Left kidney (tissue), 1 donor: ENCODE measurements at regions not wholly inside any gene's neighbourhood (a gene's known extent, or its start where the extent isn't known, plus 50 kb on each side); places are given as distances from the start of the nearest gene placed in this dataset.

Experiments
- DNase-seq: peaks from one replicate; pipeline ENCODE4 v3.0.0-alpha.2; 2013

DNA sequence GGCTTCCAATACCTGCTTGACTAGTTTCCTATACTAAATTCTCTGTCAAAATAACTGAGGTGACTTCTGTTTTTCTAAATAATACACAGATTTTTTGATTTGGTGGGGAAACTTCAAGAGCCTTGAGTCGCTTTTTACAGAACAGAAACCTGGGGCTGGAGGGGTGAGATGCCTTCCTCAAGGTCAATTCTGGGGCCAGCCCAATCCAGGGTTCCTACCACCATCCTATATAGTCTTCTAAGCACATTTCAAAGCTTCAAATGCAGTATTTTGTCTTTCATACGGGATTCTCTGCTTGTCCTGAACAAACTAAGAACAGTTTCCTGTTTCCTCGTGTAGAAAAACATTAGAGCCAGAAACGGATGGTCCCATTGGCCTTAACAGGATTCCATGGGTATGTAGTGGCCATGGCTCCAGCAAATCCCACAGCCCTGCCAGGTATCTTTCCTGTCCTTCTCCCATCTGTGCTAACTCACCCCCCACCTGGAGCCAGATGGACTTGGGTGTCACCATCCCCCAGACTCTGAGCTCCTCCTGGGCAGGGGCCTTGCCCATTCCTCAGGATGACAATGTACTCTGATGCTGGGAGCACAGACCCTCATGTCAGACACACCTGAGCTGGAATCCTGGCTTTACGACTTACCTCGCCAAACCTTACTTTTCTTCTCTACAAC is 146.9 kb downstream of the KLF13 start:
- no peak for DNase-seq

GRCh38 chr15:31474059-31474868 is 147.6 kb downstream of the KLF13 start:
- DNase-seq, result no peak

GRCh38 chr15:31476236-31476810 is 149.7 kb downstream of the KLF13 start:
- no peak for DNase-seq

GRCh38 chr15:31476866-31477265 is 150.2 kb downstream of the KLF13 start:
- no peak for DNase-seq

GRCh38 chr15:31477301-31477700 is 150.7 kb downstream of the KLF13 start:
- no peak for DNase-seq

- DNase-seq, result no peak
Observed at GRCh38 chr15:31477851-31478701, 151.4 kb downstream of the KLF13 start.

DNA sequence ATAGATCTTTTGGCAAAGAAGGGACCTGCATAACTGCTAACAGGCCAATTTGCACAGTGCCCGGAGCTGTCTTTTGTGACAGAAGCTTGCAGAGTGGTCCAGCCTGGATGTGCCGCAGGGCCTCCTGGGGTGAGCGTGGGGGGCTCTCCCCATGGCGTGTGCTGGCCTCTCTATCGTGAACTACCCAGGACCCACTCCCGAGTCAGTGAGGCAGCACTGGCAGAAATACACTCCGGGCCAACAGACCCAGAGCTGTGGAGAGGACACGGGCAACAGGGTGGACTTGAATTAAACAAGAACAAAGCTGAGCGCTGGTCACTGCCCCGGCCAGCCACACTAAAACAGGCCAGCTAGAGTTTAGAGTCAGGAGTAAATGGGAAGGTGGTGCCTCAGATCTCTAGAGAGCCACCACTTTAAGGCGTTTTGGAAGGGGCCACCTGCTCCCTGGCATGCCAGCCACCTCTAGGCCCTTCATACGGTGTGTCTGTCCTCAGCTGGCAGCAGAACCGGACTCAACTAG is 152.1 kb downstream of the KLF13 start:
- DNase-seq, result no peak

GRCh38 chr15:31480356-31481025 is 153.9 kb downstream of the KLF13 start:
- DNase-seq, result no peak

GRCh38 chr15:31481142-31481541 is 154.5 kb downstream of the KLF13 start:
- no peak for DNase-seq

DNA sequence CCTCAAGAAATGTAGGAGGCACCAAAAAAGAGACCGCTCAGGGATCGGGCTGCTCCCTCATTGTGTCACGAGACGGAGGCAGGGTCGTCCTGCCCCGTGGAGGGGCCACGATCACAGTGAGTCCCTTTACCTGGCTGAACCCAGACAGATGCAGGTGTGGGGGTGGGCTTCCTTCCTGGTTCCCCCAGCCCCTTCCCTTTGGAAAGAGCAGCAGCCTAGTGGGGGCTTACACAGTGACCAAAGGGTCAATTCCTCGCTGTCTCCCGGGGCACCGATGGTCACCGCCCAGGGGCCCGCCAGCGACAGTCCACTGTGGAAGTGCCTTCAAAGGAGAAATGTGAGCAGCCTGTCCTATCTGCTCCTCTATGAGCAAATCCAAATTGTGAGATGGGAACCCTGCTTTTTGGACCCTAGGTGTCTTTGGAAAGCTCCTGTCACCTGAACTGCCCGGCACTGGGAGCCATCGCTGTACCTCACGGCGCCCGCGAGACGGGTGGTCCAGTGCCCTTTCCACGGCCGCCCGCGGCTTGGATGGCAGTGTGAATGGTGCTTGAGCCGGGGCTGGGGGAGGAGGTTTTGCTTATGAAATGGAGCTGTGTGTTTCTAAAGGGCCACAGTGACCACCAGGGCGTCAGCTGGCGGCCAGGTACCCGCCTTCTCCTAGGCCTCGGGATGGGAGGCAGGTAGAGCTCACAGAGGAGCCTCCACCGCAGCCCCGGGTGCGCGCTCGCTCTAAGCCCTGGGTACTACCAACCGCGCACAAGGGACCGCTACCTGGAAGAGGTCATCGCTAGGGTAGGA is 155.7 kb downstream of the KLF13 start:
- no peak for DNase-seq

DNA sequence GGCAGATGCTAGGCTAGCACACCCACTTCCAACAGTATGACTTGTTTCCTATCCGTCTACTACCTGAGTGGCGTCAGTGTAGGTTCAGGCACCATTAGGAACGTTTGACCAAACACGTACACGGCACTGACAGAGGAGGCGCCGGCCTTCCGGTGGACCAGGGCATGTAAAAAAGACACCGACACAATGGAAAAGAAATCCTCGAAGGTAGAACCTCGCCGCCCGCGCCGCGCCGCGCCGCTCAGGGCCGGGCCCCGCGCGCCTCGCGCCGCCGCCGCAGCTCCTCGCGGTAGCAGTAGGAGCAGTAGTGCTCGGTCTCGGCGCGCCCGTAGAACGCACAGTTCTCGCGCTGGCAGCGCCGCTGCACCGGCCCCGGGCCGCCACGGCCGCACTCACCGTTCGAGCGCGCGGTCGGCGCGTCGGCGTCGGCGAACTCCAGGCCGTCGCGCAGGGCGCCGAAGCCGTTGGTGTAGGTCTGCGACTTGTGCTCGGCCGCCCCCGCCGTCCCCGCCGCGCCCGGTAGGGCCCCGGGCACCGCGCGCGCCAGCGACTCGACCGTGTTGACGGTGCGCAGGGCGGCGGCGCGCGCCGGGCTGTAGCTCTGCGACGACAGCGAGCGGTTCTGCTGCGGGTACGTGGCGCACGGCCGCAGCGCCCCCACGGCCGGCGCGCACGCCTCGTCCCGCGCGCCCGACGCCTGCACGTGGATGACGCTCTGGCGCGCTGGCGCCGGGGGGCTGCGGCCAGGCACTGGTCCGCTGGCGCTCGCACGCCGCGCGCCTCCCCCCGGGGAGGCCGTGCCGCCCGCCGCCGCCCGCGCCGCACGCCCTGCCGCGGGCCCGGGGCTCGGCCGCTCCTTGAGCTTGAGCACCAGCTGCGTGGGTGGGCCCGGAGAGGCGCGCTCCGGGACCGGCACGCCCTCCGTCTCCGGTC is 156.7 kb downstream of the KLF13 start:
- no peak for DNase-seq

DNA sequence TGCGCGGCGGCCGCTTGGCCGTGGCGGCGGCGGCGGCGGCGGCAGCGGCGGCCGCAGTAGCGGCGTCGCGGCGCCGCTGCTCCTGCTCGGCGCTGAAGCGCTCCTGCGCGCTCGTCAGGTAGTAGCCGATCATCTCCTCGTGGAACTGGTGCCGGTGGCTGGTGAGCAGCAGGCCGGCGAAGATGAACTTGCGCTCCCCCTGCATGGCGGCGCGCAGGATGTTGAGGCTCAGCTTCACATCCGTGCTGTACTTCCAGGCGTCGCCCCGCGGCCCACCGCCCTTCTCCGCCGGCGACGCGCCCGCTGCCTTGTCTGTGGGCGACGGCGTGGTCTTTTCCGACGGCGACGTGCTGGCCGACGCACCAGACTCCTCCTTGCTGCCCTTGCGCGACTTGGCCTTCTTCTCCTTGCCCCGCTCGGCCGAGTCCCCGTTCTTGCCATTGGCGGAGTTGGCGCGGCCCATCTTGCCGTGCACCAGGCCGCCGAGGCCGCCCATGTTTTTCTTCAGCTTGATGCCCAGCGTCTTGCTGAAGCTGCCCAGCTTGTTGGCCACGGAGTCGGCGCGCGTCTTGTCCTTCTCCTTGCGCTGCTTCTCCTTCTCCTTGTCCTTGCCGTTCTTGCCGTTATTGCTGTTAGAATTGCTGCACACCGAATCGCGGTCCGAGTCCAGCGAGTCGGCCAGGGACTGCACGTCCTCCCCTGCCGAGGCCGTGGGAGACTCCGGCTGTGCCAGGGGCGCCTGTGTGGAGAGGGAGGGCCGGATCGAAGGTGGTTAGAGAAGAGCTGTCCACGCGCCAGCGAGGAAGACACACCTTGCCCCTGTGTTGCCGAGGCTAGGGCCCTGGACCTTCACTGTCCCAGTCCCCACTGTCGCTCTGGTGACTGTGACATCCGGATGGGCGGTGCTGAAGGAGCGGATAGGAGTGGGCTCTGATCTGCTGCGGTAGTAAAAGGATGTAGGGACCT is 157.6 kb downstream of the KLF13 start:
- no peak for DNase-seq

- no peak for DNase-seq
Observed at GRCh38 chr15:31484986-31485385, 158.4 kb downstream of the KLF13 start.

- DNase-seq, result no peak
Observed at GRCh38 chr15:31485431-31485830, 158.8 kb downstream of the KLF13 start.

DNA sequence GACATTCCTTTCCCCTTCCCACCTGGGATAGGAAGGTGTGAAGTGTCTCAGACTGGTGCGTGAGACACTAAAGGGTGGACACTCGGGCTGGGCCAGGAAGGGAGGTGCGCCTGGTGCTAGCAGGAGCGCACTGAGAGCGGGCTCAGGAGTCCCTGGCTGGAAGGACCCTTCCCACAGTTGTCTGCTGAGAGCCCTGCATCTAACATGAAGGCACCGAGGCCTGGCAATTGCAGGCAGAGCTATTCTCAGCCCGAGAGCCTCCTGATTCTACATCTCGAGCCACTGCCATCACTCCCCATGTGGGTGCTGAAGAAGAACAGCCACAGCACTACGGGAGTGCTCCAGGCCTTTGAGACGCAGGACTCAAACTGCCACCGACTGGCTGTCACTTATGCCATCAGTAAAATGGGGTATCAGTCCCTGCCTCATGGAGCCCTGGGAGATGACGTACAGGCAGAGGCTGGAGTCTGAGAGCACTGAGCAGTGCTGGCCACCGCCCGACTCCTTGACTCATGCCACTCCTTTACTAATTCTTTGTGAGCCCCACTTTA is 159.4 kb downstream of the KLF13 start:
- no peak for DNase-seq

DNA sequence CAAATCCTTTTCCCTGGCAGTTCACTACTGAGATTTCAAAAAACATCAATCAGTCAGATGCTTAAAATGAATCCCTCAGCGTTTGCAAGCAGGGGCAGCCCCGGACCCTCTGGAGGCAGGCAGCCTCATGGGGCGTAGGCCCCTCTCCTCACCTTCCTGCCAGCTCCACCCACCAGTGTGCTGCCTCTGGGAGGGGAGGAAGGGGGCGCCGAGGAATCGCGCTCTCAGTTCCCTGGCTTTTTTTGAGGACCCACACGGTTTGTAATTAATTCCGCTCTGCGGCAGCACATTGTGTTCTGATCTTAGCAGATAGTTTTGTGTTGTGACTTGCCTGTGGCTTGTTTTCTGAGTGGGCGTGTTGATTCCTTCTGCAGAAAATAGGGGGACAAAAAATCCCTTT is 159.9 kb downstream of the KLF13 start:
- no peak for DNase-seq

- no peak for DNase-seq
Observed at GRCh38 chr15:31486906-31487695, 160.5 kb downstream of the KLF13 start.
